Immature natural killer cell (primary cell): ENCODE measurements at regions not wholly inside any gene's neighbourhood (a gene's known extent, or its start where the extent isn't known, plus 50 kb on each side); places are given as distances from the start of the nearest gene placed in this dataset.

Source experiments
- DNase-seq, 3 donors: peaks; one replicate each; pipeline ENCODE4 v3.0.0; 2022; ENCODE audit warnings: mixed read lengths in 1 of 3
- H3K27ac Mint-ChIP-seq, 6 donors: one replicate each; pipeline ENCODE4 v1.8.0; 2020; ENCODE audit warnings: mixed read lengths in 6 of 6, mild to moderate bottlenecking in 5 of 6, inconsistent platforms in 4 of 6, moderate library complexity in 3 of 6
- H3K27me3 Mint-ChIP-seq, 3 donors: one replicate each; pipeline ENCODE4 v1.8.0; 2020 to 2021; ENCODE audit warnings: low read depth in 3 of 3, mild to moderate bottlenecking in 3 of 3, mixed read lengths in 3 of 3, moderate library complexity in 3 of 3, inconsistent platforms in 1 of 3
- H3K36me3 Mint-ChIP-seq, 3 donors: one replicate each; pipeline ENCODE4 v1.8.0; 2020; ENCODE audit warnings: mixed read lengths in 3 of 3, inconsistent platforms in 2 of 3, mild to moderate bottlenecking in 2 of 3
- H3K4me1 Mint-ChIP-seq, 2 donors: one replicate each; pipeline ENCODE4 v1.8.0; 2020; ENCODE audit warnings: inconsistent platforms in 2 of 2, mild to moderate bottlenecking in 2 of 2, mixed read lengths in 2 of 2, moderate library complexity in 1 of 2
- H3K4me3 Mint-ChIP-seq, 5 donors: one replicate each; pipeline ENCODE4 v1.8.0; 2020; ENCODE audit warnings: mild to moderate bottlenecking in 5 of 5, mixed read lengths in 5 of 5, inconsistent platforms in 3 of 5, moderate library complexity in 3 of 5
- H3K9me3 Mint-ChIP-seq, 6 donors: one replicate each; pipeline ENCODE4 v1.8.0; 2020; ENCODE audit warnings: mild to moderate bottlenecking in 6 of 6, mixed read lengths in 6 of 6, inconsistent platforms in 4 of 6, moderate library complexity in 3 of 6

DNA sequence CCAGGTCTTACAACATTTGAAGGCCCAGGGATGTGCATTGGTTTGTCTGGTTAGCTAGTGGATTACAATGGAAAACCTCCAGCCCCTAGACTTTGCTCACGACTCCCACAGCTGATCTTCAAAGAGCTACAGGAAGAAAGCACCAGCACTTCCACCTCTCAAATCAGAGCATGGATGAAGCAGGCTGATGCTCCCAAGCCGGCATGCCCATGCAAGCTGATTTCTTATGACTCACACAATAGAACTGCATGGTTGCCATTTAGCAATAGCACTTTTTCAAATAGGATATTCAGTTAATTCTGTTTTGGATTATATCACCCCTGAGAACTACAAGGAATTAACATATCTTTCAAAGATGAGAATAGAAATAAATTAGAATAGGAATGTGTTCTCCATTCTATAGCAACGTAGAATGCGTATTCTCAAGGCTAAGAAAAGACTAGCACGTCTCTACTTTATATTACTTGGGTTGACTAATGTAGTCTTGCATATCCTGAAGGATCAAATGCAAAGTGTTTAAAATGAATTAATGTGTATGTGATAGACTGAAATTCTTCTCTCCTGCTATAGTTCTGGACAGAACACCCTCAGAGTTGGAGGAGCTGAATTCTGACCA is 292.4 kb downstream of the TRIB2 start:
- DNase-seq = no peak
- no peak overlapping the region for H3K4me3 Mint-ChIP-seq
- H3K36me3 Mint-ChIP-seq = no peaks in the 10 kb centered on the region
- no peaks in the 10 kb centered on the region for H3K9me3 Mint-ChIP-seq
- H3K27ac Mint-ChIP-seq = no peak overlapping the region
- peaks cover 0 to 5% (median 5%) of the 10 kb centered on the region in 3 donors for H3K27me3 Mint-ChIP-seq
- peaks cover 3 to 5% of the 10 kb centered on the region in 2 donors for H3K4me1 Mint-ChIP-seq

- Mint-ChIP-seq H3K27ac (no peak overlapping the region), H3K9me3 (no peaks in the 10 kb centered on the region), H3K27me3 (peaks cover 0 to 9% (median 5%) of the 10 kb centered on the region in 3 donors), H3K4me1 (peaks cover 3 to 5% of the 10 kb centered on the region in 2 donors), H3K4me3 (no peak overlapping the region), H3K36me3 (no peaks in the 10 kb centered on the region)
- DNase-seq = no peak
These were observed 293.5 kb downstream of the TRIB2 start for GRCh38 chr2:13010283-13010682.

DNA sequence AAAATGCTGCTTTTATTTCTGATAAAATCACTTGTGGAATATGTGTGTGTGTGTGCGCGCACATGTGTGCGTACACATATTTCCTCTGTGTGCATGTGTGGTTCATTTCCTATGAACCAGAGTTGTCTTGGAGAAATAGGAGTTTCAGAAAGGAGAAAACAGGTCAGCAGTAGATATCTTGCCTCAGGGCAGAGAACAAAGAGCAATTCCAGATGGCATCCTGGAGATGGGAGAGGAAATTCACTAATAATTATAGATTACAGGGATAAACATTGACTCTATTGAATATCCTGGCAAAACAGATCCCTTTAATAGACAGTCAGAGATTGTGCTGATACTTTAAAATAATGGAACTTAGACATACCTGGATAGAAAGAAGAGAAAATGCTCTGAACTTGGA is 298.0 kb downstream of the TRIB2 start:
- H3K27ac Mint-ChIP-seq = no peak overlapping the region
- H3K9me3 Mint-ChIP-seq = no peaks in the 10 kb centered on the region
- no peak overlapping the region for H3K4me3 Mint-ChIP-seq
- no peaks in the 10 kb centered on the region for H3K4me1 Mint-ChIP-seq
- peaks cover 0 to 10% (median 9%) of the 10 kb centered on the region in 3 donors for H3K27me3 Mint-ChIP-seq
- H3K36me3 Mint-ChIP-seq = no peaks in the 10 kb centered on the region
- no peak for DNase-seq

GRCh38 chr2:13015532-13016320 is 299.0 kb downstream of the TRIB2 start:
- Mint-ChIP-seq H3K36me3 (no peaks in the 10 kb centered on the region), H3K4me3 (no peak overlapping the region), H3K27me3 (peaks cover 0 to 12% (median 9%) of the 10 kb centered on the region in 3 donors), H3K4me1 (no peaks in the 10 kb centered on the region), H3K9me3 (no peaks in the 10 kb centered on the region), H3K27ac (no peak overlapping the region)
- no peak for DNase-seq

- no peaks in the 10 kb centered on the region for H3K9me3 Mint-ChIP-seq
- no peaks in the 10 kb centered on the region for H3K4me1 Mint-ChIP-seq
- no peaks in the 10 kb centered on the region for H3K36me3 Mint-ChIP-seq
- no peak overlapping the region for H3K4me3 Mint-ChIP-seq
- H3K27me3 Mint-ChIP-seq = peaks cover 2 to 12% (median 5%) of the 10 kb centered on the region in 3 donors
- no peak for DNase-seq
- no peak overlapping the region for H3K27ac Mint-ChIP-seq
These were observed 301.8 kb downstream of the TRIB2 start for GRCh38 chr2:13018490-13018889.

GRCh38 chr2:13019781-13020180 is 303.0 kb downstream of the TRIB2 start:
- no peaks in the 10 kb centered on the region for H3K36me3 Mint-ChIP-seq
- H3K4me3 Mint-ChIP-seq = no peak overlapping the region
- no peak for DNase-seq
- H3K27me3 Mint-ChIP-seq = peaks cover 2 to 7% (median 5%) of the 10 kb centered on the region in 3 donors
- H3K4me1 Mint-ChIP-seq = no peaks in the 10 kb centered on the region
- peaks cover 0 to 3% (median 0%) of the 10 kb centered on the region in 6 donors for H3K9me3 Mint-ChIP-seq
- H3K27ac Mint-ChIP-seq = no peak overlapping the region

DNA sequence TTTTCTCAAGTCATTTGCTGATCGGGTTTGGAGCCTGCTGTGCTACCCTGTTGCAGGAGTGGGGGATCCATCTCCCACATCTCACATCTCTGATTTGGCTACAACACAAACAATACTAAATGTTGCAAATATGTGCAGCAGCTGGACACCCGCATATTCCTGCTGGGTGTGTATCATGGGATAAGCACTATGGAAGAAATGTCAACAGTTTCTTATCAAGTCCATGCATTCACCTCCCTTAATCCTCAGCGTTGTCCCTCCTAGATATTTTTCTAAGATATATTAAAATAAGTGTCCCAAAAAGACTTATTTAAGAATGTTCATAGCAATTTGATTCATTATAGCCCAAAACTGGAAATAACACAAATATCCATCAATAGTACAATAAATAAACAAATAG is 303.7 kb downstream of the TRIB2 start:
- H3K4me1 Mint-ChIP-seq = no peaks in the 10 kb centered on the region
- H3K27me3 Mint-ChIP-seq = peaks cover 2 to 5% (median 5%) of the 10 kb centered on the region in 3 donors
- no peak overlapping the region for H3K27ac Mint-ChIP-seq
- peaks cover 0 to 3% (median 0%) of the 10 kb centered on the region in 6 donors for H3K9me3 Mint-ChIP-seq
- no peak for DNase-seq
- no peak overlapping the region for H3K4me3 Mint-ChIP-seq
- no peaks in the 10 kb centered on the region for H3K36me3 Mint-ChIP-seq

- Mint-ChIP-seq H3K4me3 (no peak overlapping the region), H3K27me3 (peaks cover 2 to 5% (median 2%) of the 10 kb centered on the region in 3 donors), H3K27ac (no peak overlapping the region), H3K36me3 (no peaks in the 10 kb centered on the region), H3K4me1 (no peaks in the 10 kb centered on the region), H3K9me3 (peaks cover 0 to 3% (median 0%) of the 10 kb centered on the region in 6 donors)
- no peak for DNase-seq
These were observed 304.8 kb downstream of the TRIB2 start for GRCh38 chr2:13021470-13021957.

DNA sequence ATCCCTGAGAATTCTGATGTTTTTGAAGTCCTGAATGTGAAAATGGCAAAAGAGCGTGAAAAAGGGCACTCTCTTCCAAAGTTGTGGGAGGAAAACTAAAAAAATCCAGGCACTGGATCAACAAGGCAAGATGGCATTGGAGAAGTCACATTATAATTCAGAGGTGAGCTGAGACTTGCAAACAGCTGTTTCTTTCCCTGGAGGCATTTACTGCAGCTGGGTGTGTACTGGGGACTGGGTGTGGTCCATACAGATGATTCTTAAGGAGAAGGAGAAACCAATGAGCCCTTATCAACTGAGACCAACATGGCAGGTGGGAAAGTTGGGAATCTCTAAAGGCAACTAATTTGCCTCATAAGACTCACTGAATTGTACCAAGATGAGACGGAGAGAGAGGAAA is 313.9 kb downstream of the TRIB2 start:
- Mint-ChIP-seq H3K9me3 (no peaks in the 10 kb centered on the region), H3K27me3 (peaks cover 0 to 12% (median 6%) of the 10 kb centered on the region in 3 donors), H3K4me1 (no peaks in the 10 kb centered on the region), H3K27ac (no peak overlapping the region), H3K36me3 (no peaks in the 10 kb centered on the region), H3K4me3 (no peak overlapping the region)
- no peak for DNase-seq

- no peak for DNase-seq
- Mint-ChIP-seq H3K4me1 (no peaks in the 10 kb centered on the region), H3K36me3 (no peaks in the 10 kb centered on the region), H3K27ac (no peak overlapping the region), H3K27me3 (peaks cover 0 to 14% (median 12%) of the 10 kb centered on the region in 3 donors), H3K9me3 (no peaks in the 10 kb centered on the region), H3K4me3 (no peak overlapping the region)
These were observed 318.1 kb downstream of the TRIB2 start for GRCh38 chr2:13034861-13035260.

- no peak overlapping the region for H3K4me3 Mint-ChIP-seq
- peaks cover 0 to 14% (median 8%) of the 10 kb centered on the region in 3 donors for H3K27me3 Mint-ChIP-seq
- no peak overlapping the region for H3K27ac Mint-ChIP-seq
- H3K36me3 Mint-ChIP-seq = peaks cover 0 to 3% (median 0%) of the 10 kb centered on the region in 3 donors
- DNase-seq = no peak
- no peaks in the 10 kb centered on the region for H3K4me1 Mint-ChIP-seq
- peaks cover 0 to 1% (median 0%) of the 10 kb centered on the region in 6 donors for H3K9me3 Mint-ChIP-seq
These were observed 319.1 kb downstream of the TRIB2 start for GRCh38 chr2:13035866-13036265.

GRCh38 chr2:13040043-13040442 is 323.3 kb downstream of the TRIB2 start:
- DNase-seq = no peak
- peaks cover 2 to 15% (median 7%) of the 10 kb centered on the region in 6 donors for H3K9me3 Mint-ChIP-seq
- no peak overlapping the region for H3K27ac Mint-ChIP-seq
- peaks cover 0 to 10% (median 5%) of the 10 kb centered on the region in 3 donors for H3K36me3 Mint-ChIP-seq
- no peaks in the 10 kb centered on the region for H3K4me1 Mint-ChIP-seq
- peaks cover 9 to 18% (median 14%) of the 10 kb centered on the region in 3 donors for H3K27me3 Mint-ChIP-seq
- no peak overlapping the region for H3K4me3 Mint-ChIP-seq

DNA sequence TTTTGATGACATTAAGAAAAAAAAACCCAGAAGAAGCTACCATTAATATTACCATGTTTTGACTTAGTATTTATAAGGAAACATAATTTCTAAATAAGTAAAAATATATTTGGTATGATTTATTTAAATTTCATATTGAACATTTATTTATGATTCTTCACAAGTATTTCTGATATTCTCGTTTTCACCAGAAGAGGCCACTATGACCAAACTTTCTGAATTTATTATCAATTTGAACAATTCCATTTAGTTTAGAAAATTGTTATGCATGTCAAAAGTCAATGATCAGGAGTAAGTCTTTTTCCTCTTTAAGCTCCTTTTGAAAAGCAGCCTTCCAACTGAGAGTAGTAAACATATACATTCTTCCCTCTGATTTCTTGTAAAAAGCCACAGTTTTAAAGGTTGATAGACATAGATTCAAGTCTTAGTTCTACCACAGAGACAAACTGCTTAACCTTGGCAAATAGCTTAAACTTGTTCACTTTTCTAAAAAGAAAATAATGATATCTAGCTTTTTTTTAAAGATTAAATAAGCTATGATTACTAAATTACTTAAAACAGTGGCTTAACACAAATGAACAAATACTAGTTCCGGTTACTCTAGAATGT is 329.9 kb downstream of the TRIB2 start:
- Mint-ChIP-seq H3K4me1 (no peaks in the 10 kb centered on the region), H3K27me3 (peaks cover 12 to 19% (median 12%) of the 10 kb centered on the region in 3 donors), H3K27ac (no peak overlapping the region), H3K4me3 (no peak overlapping the region), H3K36me3 (no peaks in the 10 kb centered on the region), H3K9me3 (peaks cover 0 to 5% (median under 1%) of the 10 kb centered on the region in 6 donors)
- no peak for DNase-seq

DNA sequence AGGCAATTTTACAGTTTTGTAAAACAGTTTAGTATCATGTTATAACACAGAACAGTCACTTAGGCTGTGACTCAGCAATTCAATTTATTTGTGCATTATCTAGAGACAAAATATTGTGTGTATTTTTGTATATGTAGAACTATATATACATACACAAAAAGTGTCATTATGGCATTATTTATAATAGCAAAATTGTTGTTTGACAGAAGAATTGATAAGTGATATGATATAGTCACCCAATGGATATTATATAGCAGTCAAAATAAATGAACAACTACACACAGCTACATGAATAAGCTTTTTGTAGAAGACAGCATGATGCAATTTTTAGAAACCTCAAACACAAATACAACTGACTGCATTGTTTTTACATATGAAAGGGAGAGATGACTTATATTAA is 334.0 kb downstream of the TRIB2 start:
- Mint-ChIP-seq H3K4me3 (no peak overlapping the region), H3K36me3 (no peaks in the 10 kb centered on the region), H3K27ac (no peak overlapping the region), H3K4me1 (no peaks in the 10 kb centered on the region), H3K9me3 (peaks cover 0 to 2% (median 0%) of the 10 kb centered on the region in 6 donors), H3K27me3 (peaks cover 3 to 10% (median 8%) of the 10 kb centered on the region in 3 donors)
- DNase-seq = no peak
